ENCODE measurements at regions not wholly inside any gene's neighbourhood (a gene's known extent, or its start where the extent isn't known, plus 50 kb on each side); places are given as distances from the start of the nearest gene placed in this dataset.

DNA sequence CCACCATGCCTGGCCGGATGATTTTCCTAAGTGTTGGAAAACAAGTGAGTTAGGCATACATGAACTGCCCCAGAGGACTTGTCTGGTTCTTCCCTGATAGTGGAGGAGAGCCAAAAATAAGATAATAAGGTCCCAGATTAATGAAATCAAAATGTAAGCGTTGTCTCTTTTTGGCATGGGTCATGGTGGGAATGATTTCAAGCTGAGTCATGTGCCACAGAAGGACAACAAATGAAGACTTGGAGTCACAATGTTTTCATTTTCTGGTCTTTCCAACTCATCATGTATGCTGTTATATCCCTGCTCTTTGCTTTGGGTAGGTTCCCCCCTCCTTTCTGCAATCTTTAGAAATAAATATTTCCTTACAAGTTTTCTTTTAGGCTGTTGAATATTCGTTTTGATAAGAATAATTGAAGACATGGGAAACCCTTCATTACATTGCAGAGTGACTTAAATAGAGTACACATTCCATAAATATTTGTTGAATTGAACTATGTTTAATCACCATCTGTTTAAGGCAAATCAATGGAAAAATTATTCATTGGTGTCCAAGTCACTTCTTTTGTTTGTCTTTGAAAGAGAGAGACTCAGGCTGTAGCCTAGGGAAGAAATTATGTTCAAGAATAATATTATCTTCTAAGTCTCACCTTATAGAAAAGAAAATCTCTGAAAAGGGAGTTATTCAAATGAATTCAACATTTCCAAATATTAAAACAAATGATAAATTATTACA lies 196.3 kb downstream of the CSNK1G3 start:
- no peak for DNase-seq
- H3K27ac ChIP-seq: no peak overlapping the region
- no peak overlapping the region for H3K4me3 ChIP-seq

GRCh38 chr5:123706531-123706930 lies 194.6 kb downstream of the CSNK1G3 start:
- TF ChIP-seq CTCF (IDR thresholded peaks at IDR 0.05): no peak
- Histone ChIP-seq H3K9ac (ENCODE audit: low read depth in 2 of 2, low read length in 2 of 2) (no peak overlapping the region), H3K9me3 (no peaks in the 10 kb centered on the region), H3K27me3 (no peaks in the 10 kb centered on the region), H3K4me1 (no peaks in the 10 kb centered on the region), H3K4me3 (no peak overlapping the region), H3K27ac (no peak overlapping the region), H3K36me3 (no peaks in the 10 kb centered on the region)
- no peak for DNase-seq
- intact Hi-C loops (cut with DNase I): no loop called here

More for the DNA sequence above, 196.3 kb downstream of the CSNK1G3 start:
- no peak overlapping the region for H3K9ac ChIP-seq (ENCODE audit: low read depth in 2 of 2, low read length in 2 of 2)
- no peak for TF ChIP-seq CTCF (IDR thresholded peaks at IDR 0.05)
- no peaks in the 10 kb centered on the region for H3K9me3 ChIP-seq
- intact Hi-C loops (cut with DNase I): no loop called here
- no peaks in the 10 kb centered on the region for H3K27me3 ChIP-seq
- H3K36me3 ChIP-seq: no peaks in the 10 kb centered on the region
- H3K4me1 ChIP-seq: no peaks in the 10 kb centered on the region

DNA sequence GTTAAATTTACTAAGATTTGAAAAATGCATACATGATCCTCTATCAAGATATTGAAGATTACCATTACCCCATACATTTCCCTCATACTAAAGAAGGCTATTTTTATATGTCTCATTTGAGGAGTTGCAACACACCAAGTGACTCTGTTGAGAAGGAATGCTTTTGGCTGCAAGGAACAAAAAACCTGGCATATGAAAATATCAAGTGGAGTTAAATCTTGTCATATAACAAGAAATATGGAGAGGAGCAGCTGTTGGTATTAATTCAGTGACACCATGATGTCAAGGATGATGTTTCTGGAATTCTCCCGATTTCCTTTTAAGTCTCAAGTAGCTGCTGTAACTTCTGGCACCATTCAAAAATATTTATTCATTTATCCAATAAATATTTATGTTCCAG lies 193.8 kb downstream of the CSNK1G3 start:
- TF ChIP-seq CTCF (IDR thresholded peaks at IDR 0.05): no peak
- intact Hi-C loops (cut with DNase I): no loop called here
- Histone ChIP-seq H3K4me3 (no peak overlapping the region), H3K4me1 (no peaks in the 10 kb centered on the region), H3K27me3 (no peaks in the 10 kb centered on the region), H3K9me3 (no peaks in the 10 kb centered on the region), H3K9ac (ENCODE audit: low read depth in 2 of 2, low read length in 2 of 2) (no peak overlapping the region), H3K27ac (no peak overlapping the region), H3K36me3 (no peaks in the 10 kb centered on the region)
- DNase-seq: no peak

DNA sequence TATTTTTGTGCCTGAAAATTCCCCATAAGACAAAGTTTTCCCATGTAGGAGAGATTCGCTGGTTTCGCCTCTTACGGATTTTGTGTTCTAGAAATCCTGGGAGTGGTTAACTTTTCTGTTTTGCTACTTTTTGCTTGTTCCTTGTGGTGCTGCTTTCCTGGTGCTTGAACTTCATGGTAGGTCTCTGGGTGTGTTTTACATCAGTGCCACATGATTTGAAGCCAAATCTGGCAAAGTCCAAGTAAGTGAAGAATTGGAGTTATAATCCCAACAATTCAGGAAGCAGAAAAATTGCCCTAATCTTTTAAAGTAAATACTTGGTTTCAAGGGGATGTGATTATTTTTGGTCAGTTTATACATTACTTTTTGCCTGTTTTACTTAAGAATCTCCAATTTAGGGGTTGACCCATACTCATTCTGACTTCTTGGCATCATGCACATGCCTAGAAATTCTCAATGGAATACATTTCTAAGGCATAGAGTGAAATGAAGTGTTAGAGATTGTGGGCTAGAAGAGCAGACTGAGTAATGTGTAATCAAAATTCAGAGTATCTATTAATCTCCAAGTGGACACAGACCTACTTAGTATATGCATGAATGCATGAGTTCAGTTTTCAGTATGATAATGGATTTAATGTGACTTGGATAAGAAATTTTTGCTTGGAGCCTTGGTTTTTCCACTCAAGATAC lies 189.7 kb downstream of the CSNK1G3 start:
- H3K36me3 ChIP-seq: no peaks in the 10 kb centered on the region
- no peak overlapping the region for H3K9ac ChIP-seq (ENCODE audit: low read depth in 2 of 2, low read length in 2 of 2)
- DNase-seq: no peak
- H3K27ac ChIP-seq: no peak overlapping the region
- intact Hi-C loops (cut with DNase I): no loop called here
- no peaks in the 10 kb centered on the region for H3K4me1 ChIP-seq
- no peak overlapping the region for H3K4me3 ChIP-seq
- H3K27me3 ChIP-seq: no peaks in the 10 kb centered on the region
- no peaks in the 10 kb centered on the region for H3K9me3 ChIP-seq
- no peak for TF ChIP-seq CTCF (IDR thresholded peaks at IDR 0.05)

DNA sequence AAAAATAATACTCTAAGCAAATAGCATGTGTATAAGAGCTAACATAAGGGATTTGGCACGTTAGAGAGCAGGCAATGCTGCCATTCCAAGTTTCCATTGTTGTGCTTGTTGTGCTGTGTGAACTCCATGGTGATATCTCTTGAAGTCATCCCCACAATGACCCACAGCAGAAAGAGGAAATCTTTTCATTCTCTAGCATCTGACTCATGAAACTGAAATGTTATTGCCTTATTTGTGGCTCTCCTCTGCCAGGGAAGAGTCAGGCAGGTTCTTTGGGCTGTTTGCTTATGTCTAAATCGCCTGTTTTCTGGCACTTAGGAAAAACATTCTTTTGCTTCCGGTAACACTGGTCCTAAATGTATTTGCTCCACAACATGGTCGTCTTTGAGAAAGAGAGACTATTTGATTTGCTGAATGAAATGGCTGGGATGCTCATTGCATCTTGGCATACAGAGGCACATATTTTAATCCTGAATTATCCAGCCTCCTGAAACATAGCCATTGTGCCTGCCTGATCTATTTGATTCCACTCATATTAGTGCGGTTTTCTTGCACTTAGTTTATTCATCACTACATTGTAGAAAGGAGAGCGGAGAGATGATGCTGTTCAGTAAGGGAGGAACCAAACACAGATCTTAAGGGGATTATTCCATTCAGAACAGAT lies 188.8 kb downstream of the CSNK1G3 start:
- no peaks in the 10 kb centered on the region for H3K4me1 ChIP-seq
- intact Hi-C loops (cut with DNase I): no loop called here
- H3K27me3 ChIP-seq: no peaks in the 10 kb centered on the region
- no peak overlapping the region for H3K9ac ChIP-seq (ENCODE audit: low read depth in 2 of 2, low read length in 2 of 2)
- no peaks in the 10 kb centered on the region for H3K9me3 ChIP-seq
- no peak for DNase-seq
- H3K27ac ChIP-seq: no peak overlapping the region
- H3K4me3 ChIP-seq: no peak overlapping the region
- no peak for TF ChIP-seq CTCF (IDR thresholded peaks at IDR 0.05)
- H3K36me3 ChIP-seq: no peaks in the 10 kb centered on the region

Measured in colonic mucosa (tissue), 4 donors.